ENCODE measurements at regions not wholly inside any gene's neighbourhood (a gene's known extent, or its start where the extent isn't known, plus 50 kb on each side); places are given as distances from the start of the nearest gene placed in this dataset.
"Not testable (repeated sequence)": the region's sequence is repeated elsewhere in the genome, so short reads cannot be mapped to it uniquely, and the experiment has no call there.

GRCh38 chr13:88739195-88739594 lies 1068.0 kb downstream of the SLITRK5 start:
- no peak for DNase-seq

- DNase-seq, result no peak
Measured at GRCh38 chr13:88744289-88744688, 1073.1 kb downstream of the SLITRK5 start.

- DNase-seq, result no peak
Measured at GRCh38 chr13:88745011-88745410, 1073.8 kb downstream of the SLITRK5 start.

DNA sequence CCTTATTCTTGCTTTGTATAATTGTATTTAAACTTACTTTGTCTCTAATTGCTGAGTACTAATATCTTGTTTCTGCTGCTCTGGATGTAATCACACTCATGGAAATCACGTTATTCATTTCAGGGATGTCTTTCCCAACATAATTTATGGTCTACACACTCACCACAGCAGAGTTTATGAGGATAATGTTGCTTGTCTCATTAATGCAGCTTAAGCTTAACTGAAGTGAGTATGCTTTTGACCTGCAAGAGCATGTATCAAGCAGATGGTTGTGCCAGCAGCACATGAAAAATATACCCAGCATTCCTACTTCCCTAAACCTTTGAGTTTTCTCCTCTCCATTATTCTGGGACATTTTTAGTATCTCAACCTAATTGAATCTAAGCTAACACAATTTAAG lies 1080.9 kb downstream of the SLITRK5 start:
- no peak for DNase-seq

DNA sequence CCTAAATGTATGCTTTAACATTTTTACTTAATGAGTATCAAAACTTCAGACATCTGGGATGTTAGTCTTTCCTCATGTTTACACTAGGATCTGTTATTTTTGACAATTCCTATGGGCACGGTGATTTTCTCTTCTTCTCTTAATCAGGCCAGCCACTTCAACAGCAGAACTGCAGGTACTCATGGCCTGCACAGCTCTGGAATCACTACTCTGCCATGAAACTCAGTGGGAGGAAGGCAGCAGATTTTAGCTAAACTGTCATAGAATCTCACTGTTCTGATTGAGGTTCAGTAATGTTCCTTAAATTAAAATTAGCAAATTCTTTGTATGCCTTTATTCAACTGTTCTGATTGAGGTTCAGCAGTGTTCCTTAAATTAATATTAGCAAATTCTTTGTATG lies 1083.0 kb downstream of the SLITRK5 start:
- DNase-seq, result no peak

GRCh38 chr13:88761145-88761544 lies 1090.0 kb downstream of the SLITRK5 start:
- DNase-seq, result no peak

- no peak for DNase-seq
Measured at GRCh38 chr13:88764103-88764502, 1092.9 kb downstream of the SLITRK5 start.

DNA sequence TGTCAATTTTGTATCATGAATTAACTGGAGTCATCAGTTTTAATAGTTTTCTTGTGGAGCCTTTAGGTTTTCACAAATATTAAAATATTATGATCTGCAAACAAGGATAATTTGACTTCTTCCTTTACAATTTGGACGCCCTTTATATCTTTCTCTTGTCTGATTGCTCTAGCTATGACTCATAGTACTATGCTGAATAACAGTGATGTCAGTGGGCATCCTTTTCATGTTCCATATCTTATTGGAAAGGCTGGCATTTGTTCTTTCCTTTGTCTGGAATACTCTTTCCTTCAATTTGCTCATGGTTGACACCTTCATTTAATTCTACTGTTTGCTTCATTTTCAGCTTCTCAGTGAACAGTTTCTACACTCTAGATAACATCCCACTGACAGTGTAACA lies 1129.3 kb downstream of the SLITRK5 start:
- no peak for DNase-seq

- DNase-seq, result no peak
Measured at GRCh38 chr13:88801361-88801760, 1130.2 kb downstream of the SLITRK5 start.

DNA sequence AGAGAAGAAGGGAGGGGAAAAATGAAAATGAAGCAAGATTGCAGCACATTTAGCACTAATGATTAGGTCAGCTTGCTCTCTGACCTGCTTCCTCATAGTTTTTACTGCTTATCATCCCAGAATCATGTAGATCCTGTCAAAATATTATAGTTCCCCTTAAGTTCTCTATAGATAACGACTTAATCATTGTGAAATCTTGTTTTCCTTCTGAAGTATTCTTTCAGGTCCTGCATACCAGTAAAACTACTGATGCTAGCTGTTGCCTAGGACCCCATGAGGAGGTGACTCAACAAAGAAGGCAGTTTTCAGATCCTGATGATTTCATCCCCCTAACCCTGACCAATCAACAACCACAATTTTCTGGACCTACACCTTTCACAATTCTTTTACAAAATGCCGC lies 1131.7 kb downstream of the SLITRK5 start:
- DNase-seq, result no peak

- no peak for DNase-seq
Measured at GRCh38 chr13:88806438-88806837, 1135.3 kb downstream of the SLITRK5 start.

GRCh38 chr13:88817560-88817959 lies 1146.4 kb downstream of the SLITRK5 start:
- DNase-seq, result no peak

GRCh38 chr13:88823114-88823513 lies 1151.9 kb downstream of the SLITRK5 start:
- no peak for DNase-seq

DNA sequence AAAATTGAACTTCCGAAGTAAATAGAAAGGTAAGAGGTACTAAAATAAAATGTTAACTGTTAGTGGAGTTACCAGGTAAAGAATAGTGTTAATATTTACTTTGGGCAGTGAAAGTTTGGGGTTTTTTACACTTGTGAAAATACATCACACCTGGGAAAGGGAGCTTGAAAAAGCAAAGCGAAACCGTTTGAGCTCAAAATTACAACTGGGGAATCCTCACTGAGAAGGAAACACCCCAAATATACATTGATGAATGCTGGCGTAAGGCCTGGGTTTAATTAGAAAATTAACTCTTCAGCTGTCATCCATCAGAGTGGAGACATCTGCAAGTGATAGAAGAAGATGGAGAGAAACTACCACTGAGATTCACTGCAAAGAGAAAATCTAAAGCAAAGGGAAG lies 1153.0 kb downstream of the SLITRK5 start:
- DNase-seq, result no peak

DNA sequence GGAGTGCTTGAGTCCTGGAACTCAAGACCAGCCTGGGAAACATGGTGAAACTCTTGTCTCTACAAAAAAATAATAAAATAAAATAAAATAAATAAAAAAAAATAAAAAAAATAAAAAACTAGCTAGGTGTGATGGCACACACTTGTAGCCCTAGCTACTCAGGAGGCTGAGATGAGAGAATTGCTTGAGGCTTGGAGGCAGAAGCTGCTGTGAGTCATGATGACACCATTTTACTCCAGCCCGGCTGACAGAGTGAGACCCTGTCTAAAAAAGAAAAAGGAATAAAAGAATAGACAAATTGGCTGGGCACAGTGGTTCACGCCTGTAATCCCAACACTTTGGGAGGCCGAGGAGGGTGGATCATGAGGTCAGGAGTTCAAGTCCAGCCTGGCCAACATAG lies 1168.9 kb downstream of the SLITRK5 start:
- DNase-seq, result no peak

DNA sequence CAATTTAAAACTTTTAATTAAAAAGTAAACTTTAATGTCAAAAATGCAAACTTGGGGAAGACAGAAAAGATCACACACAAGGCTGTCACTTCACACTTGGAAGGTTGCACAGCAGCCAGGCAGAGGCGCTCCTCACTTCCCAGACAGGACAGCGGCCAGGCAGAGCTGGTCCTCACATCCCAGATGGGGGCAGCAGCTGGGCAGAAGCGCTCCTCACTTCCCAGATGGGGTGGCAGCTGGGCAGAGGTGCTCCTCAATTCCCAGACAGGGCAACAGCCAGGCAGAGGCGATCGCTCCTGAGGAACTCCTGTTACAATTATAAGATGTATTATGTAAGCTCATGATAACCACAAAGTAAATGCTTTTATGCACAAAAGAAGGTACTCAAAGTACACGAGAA lies 1181.1 kb downstream of the SLITRK5 start:
- not testable (repeated sequence) for DNase-seq

DNA sequence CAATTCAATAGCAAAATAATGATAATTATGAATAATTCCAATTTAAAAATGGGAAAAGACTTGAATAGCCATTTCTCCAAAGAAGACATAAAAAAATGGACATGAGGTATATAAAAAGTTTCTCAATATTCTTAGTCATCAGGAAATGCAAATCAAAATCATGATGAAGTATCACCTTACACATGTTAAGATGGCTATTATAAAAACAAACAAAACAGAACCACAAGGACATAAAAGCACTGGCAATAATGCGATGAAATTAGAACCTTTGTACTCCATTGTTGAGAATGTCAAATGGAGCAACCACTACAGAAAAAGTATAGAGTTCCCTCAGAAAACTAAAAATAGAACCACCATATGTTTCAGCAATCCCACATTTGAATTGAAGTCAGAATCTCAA lies 1186.1 kb downstream of the SLITRK5 start:
- peak; percentile 44 for DNase-seq

DNA sequence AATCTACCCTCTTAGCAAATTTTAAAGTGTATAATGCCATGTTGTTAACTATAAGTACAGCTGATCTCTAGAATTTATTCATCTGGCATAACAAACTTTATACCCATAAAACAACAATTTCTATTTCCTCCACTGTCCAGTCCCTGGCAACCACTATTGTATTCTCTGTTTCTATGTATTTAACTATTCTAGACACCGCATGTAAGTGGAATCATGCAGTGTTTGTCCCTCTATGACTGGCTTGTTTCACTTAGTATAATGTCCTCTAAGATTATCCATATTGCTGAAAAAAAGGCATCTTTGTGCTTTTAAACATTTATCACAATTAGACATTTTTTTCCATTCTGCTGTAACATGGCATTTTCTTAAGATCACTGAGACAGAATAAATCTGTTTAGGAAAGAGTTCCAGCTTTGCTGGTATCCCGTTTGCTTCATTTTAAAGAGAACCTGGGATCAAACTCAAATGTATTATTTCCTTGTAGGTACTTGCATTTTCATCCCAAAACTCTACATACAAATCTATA lies 1191.0 kb downstream of the SLITRK5 start:
- DNase-seq, result peak; percentile 96

DNA sequence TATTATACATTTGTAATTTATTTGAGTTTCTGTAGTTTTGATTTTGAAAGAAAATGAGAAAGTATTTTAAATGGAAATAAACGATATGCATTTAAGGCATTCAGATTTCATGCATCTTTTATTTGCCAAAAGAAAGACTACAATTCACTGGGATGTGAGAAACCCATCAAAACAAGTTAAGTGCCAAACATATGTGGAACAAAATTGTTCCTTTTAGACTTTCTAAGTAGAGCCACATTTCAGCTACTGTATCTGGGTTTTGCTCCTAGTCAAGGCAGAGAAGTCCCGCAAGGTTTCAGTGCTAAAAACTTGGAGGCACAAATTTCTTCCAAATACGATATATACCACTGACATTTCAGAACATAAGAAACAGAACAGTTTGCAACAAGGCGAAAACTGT lies 1191.9 kb downstream of the SLITRK5 start:
- no peak for DNase-seq

GRCh38 chr13:88866195-88866594 lies 1195.0 kb downstream of the SLITRK5 start:
- DNase-seq, result no peak

DNA sequence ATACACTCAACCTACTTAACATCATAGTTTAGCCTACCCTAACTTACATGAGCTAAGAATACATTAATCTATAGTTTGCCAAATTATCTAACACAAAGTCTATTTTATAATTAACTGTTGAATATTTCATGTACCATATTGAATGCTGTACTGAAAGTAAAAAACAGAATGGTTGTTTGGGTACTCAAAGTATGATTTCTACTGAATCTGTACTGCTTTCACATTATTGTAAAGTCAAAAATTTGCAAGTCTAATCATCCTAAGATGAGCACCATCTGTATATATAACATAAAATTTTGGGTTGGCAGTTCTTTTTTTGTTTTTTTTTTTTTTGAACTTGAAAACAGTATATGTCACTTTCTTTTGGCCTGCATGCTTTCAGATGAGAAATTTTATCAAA lies 1212.6 kb downstream of the SLITRK5 start:
- no peak for DNase-seq

DNA sequence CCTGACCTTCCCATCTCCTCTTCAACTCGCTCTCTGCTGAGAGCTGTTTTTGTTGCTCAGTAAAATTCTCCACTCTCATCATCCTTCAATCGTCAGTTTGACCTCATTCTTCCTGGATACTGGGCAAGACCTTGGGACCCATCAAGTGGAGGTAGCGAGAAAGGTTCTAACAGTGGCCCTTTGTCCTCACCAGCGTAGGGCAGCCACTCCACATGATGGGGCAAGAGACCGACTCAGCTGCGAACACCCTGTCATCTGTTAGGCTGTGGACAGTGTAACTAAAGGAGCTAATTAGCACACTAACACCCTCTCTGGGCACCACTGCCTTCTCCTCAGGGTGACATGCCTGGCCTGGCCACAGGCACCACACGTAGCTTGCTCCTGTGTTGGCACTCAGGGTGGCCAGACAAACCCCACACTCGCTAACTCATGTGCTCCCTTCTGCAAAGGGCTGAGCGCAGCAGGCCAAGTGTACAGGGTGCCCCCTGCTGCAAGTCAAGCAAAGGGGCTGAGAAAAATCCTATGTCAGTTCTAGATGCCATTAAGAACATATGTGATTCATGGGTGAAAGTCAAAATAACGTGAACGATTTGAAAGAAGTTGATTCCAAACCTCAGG lies 1216.0 kb downstream of the SLITRK5 start:
- no peak for DNase-seq

DNA sequence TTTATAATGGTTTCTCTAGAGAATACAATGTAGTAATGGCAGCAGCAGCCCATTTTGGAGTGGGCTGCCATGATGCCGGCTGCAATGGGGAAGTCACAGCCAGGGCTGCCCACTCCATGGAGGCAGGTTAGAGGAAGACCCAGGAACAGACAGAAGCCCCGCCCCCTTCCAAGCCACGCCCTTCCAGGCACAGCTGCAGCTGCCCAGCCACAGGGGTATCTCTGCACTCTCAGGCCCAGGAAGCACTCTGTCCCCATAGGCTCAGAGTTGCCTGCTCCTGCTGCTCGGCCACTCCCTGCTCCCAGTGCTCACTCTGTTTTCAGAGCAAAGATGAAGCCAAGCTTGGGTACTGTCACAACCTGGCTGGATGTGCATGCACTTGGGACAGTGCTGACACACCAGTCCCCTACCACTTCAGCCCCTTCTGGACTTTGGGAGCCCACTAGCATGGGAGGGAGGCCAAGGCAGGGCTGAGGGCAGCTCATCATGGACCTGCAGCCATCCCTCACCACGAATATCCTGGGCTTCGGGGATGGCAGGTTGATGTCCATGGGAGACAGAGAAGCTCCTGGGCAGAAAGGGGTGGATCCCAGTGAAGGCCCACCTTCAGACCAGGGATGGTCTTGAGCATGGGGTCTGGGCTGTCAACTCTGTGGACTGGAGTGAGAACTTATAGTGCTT lies 1224.2 kb downstream of the SLITRK5 start:
- DNase-seq, result no peak

DNA sequence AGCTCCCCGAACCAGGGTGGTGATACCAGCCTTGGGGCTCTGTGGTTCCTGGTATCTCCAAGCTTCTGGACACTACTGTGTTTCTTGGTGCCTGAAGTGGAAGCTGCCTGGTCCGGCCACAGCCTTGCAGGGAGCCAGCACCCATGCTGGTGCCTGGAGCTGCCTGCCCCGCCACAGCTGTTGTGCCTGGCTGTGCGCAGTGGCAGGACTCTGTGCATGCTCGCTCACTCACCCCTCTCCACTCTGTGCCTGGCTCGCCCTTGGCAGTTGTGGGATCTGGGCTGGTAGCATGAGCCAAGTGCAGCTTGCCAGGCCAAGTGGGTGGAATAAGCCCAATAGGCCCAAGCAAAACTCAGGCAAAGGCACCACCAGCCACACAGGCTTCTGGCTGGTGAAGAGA lies 1225.3 kb downstream of the SLITRK5 start:
- no peak for DNase-seq

- peak; percentile 96 for DNase-seq
Measured at GRCh38 chr13:88908961-88909441, 1237.8 kb downstream of the SLITRK5 start.
